Transverse colon (tissue), 4 donors: ENCODE measurements at regions not wholly inside any gene's neighbourhood (a gene's known extent, or its start where the extent isn't known, plus 50 kb on each side); places are given as distances from the start of the nearest gene placed in this dataset.

ENCODE experiments used
- POLR2A ChIP-seq: fragments of 450-650 bp; IDR thresholded peaks from one replicate; pipeline ENCODE4 v1.6.1; 2016; ENCODE audit warnings: antibody characterized with exemption, mild to moderate bottlenecking, moderate library complexity
- POLR2AphosphoS5 ChIP-seq, 3 donors: sonication (generic); formaldehyde crosslinking; IDR thresholded peaks; one replicate each; pipeline ENCODE4 v1.6.1; 2016; ENCODE audit warnings: antibody characterized with exemption in 3 of 3
- TF ChIP-seq, protein P1 (sequence below), 5 experiments: fragments of 200-600 bp in 3 of 5; fragments of 450-650 bp in 2 of 5; sonication (generic) in 3 of 5; IDR thresholded peaks; 1 replicate in 2 of 5; 2 replicates in 3 of 5; pipeline ENCODE4 v1.5.1; 2016 to 2017; ENCODE audit warnings: antibody characterized with exemption in 5 of 5, inconsistent platforms in 3 of 5, mild to moderate bottlenecking in 2 of 5, moderate library complexity in 1 of 5

DNA sequence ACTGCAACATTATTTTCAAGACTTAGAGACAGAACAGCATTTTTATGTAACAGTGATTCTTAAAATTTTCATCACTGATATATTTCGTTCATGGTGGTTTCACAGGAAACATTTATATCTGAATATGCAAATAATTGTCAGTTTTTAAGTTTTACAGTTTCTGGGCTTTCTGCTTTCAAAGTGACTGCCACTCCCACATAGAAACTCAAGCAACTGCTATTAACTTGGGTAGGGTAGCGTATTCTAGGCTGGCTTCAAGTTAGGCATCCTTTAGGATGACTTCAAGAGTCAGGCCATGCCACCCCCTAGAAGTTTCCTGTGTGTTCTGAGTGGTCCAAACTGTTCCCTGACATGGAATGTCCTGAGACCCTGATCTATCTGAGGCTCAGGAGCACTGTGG lies 123.6 kb upstream of the TSPAN8 start:
- TF ChIP-seq POLR2A, result no peak
- TF ChIP-seq POLR2AphosphoS5 (IDR thresholded peaks at IDR 0.05), result no peak
- TF ChIP-seq, protein P1, sequence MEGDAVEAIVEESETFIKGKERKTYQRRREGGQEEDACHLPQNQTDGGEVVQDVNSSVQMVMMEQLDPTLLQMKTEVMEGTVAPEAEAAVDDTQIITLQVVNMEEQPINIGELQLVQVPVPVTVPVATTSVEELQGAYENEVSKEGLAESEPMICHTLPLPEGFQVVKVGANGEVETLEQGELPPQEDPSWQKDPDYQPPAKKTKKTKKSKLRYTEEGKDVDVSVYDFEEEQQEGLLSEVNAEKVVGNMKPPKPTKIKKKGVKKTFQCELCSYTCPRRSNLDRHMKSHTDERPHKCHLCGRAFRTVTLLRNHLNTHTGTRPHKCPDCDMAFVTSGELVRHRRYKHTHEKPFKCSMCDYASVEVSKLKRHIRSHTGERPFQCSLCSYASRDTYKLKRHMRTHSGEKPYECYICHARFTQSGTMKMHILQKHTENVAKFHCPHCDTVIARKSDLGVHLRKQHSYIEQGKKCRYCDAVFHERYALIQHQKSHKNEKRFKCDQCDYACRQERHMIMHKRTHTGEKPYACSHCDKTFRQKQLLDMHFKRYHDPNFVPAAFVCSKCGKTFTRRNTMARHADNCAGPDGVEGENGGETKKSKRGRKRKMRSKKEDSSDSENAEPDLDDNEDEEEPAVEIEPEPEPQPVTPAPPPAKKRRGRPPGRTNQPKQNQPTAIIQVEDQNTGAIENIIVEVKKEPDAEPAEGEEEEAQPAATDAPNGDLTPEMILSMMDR (IDR thresholded peaks at IDR 0.05), result no peak
